WERI-Rb-1 (cell line): ENCODE measurements at regions not wholly inside any gene's neighbourhood (a gene's known extent, or its start where the extent isn't known, plus 50 kb on each side); places are given as distances from the start of the nearest gene placed in this dataset.

Experiments
- DNase-seq: peaks from one replicate; pipeline ENCODE4 v3.0.0-alpha.2; 2020
- H3K27ac ChIP-seq: fragments of 250-450 bp; sonication (Bioruptor Pico); 2 replicates; pipeline ENCODE4 v1.5.1; 2020; ENCODE audit warnings: mild to moderate bottlenecking, moderate library complexity
- H3K27me3 ChIP-seq: fragments of 250-450 bp; sonication (Bioruptor Pico); 2 replicates; pipeline ENCODE4 v1.5.1; 2021; ENCODE audit warnings: mild to moderate bottlenecking, low read depth, moderate library complexity; ENCODE audit not compliant: insufficient read depth, severe bottlenecking
- H3K36me3 ChIP-seq: fragments of 250-450 bp; sonication (Bioruptor Pico); 2 replicates; pipeline ENCODE4 v1.5.1; 2020; ENCODE audit warnings: mild to moderate bottlenecking, moderate library complexity
- H3K4me3 ChIP-seq: 2 replicates; pipeline ENCODE4 v1.5.1; 2011; ENCODE audit warnings: low read depth, mild to moderate bottlenecking, control low read depth, low read length
- H3K9me3 ChIP-seq: fragments of 250-450 bp; sonication (Bioruptor Pico); 2 replicates; pipeline ENCODE4 v1.5.1; 2021; ENCODE audit warnings: mild to moderate bottlenecking, moderate library complexity; ENCODE audit not compliant: severe bottlenecking
- TF ChIP-seq, protein P1 (sequence below): IDR thresholded peaks from 2 replicates; pipeline ENCODE4 v1.5.1; 2011; ENCODE audit warnings: low read depth, mild to moderate bottlenecking, control low read depth, inconsistent platforms, low read length

DNA sequence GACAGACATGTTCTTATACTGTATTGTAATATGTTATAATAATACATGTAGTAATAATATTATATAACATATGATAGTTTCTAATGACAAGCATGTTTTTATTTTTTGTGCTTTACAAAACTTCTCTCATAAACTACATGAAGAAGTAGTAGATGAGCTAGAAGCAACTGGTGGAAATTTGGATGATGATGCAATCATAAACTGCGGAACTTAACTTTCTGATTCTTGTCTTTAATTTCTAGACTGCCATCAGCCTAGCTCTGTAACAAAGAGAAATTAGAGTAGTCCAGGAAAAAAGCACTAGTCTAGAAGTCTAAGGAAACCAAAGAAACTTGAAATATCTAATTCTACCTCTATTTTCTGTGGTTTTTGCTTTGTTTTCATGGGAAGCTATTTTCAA is 71.0 kb upstream of the SPATS2L start:
- DNase-seq = no peak
- no peaks in the 10 kb centered on the region for H3K36me3 ChIP-seq
- no peaks in the 10 kb centered on the region for H3K27me3 ChIP-seq
- H3K27ac ChIP-seq = no peak overlapping the region
- H3K4me3 ChIP-seq = no peak overlapping the region
- no peaks in the 10 kb centered on the region for H3K9me3 ChIP-seq
- TF ChIP-seq, protein P1, sequence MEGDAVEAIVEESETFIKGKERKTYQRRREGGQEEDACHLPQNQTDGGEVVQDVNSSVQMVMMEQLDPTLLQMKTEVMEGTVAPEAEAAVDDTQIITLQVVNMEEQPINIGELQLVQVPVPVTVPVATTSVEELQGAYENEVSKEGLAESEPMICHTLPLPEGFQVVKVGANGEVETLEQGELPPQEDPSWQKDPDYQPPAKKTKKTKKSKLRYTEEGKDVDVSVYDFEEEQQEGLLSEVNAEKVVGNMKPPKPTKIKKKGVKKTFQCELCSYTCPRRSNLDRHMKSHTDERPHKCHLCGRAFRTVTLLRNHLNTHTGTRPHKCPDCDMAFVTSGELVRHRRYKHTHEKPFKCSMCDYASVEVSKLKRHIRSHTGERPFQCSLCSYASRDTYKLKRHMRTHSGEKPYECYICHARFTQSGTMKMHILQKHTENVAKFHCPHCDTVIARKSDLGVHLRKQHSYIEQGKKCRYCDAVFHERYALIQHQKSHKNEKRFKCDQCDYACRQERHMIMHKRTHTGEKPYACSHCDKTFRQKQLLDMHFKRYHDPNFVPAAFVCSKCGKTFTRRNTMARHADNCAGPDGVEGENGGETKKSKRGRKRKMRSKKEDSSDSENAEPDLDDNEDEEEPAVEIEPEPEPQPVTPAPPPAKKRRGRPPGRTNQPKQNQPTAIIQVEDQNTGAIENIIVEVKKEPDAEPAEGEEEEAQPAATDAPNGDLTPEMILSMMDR = no peak

DNA sequence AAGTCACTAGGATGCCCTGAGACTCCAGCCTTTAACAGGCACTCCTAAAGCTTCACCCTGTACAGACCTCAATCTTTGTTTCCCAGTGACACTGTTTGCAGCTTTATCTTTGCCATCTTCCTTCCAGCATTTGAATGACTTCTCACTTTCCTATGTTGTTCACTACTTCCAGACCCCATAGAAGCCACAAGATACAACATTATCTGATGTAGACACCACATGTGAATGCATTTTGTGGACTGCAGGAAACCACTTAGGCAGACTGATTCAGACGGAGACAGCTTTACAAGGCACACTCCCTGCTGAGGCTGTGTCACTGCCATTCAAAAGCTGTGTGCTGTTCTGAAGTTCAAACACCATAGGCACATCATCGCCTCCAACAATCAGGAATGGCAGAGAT is 67.3 kb upstream of the SPATS2L start:
- H3K4me3 ChIP-seq = no peak overlapping the region
- H3K36me3 ChIP-seq = no peaks in the 10 kb centered on the region
- H3K27me3 ChIP-seq = no peaks in the 10 kb centered on the region
- no peak overlapping the region for H3K27ac ChIP-seq
- TF ChIP-seq, protein P1 = no peak
- DNase-seq = no peak
- H3K9me3 ChIP-seq = no peaks in the 10 kb centered on the region

DNA sequence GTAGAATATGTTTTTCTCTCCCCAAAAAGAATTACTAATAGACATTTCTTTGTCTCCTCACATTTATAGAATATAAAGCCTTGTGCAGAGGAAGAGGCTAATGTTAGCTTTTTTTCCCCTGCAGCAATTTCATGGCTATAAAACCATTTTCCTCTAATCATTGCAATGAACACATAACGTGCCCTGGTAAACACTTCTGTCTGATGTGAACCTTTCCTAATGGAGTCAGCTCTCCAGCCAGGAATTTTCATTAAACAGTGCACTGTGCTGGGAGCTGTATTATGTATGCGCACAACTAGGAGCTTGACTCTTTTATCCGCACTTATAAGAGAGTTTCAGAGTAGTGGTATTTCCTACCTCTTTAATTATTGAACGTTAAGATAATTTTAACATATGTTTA is 63.9 kb upstream of the SPATS2L start:
- H3K36me3 ChIP-seq = no peaks in the 10 kb centered on the region
- no peak overlapping the region for H3K4me3 ChIP-seq
- DNase-seq = no peak
- no peaks in the 10 kb centered on the region for H3K9me3 ChIP-seq
- H3K27me3 ChIP-seq = no peaks in the 10 kb centered on the region
- no peak overlapping the region for H3K27ac ChIP-seq
- TF ChIP-seq, protein P1 = no peak

DNA sequence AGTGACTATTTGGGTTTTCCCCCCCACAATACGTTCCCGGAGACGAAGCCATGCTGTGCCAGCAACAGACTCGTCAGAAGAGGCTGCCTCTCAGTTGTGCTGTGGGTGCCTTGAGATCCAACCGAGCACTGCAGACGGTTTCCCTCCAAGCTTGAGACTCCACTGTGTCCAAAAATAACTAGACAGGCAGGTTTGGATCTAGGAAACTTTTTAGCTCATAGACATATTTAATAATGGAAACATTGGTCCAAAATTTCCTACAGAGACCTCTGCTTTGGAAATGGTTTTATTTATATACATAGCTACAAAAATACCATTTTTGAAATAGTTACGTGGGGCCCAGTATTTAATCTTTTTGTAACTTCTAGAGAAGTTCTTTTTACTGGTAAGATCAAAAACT is 63.1 kb upstream of the SPATS2L start:
- Histone ChIP-seq H3K9me3 (no peaks in the 10 kb centered on the region), H3K27me3 (no peaks in the 10 kb centered on the region), H3K36me3 (no peaks in the 10 kb centered on the region), H3K27ac (no peak overlapping the region), H3K4me3 (no peak overlapping the region)
- TF ChIP-seq, protein P1 = no peak
- DNase-seq = no peak

DNA sequence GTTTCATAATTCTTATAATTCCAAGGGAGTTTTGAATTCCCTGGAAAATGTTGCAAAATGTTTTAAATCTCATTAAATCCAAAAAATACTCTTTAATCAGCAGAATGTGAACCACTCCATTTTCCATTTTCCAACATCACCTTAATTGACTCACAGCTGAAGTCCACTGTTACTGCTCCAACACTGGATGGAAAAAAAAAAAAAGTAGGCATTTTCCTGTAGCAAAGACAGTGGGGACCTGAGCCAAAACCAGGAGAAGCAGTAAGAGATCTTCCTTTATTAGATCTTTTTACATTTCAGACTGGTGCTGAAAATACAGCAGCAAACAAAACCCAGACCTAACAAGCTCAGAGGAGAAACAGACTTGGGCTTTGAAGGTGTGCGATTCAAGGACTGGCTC is 62.4 kb upstream of the SPATS2L start:
- Histone ChIP-seq H3K27ac (no peak overlapping the region), H3K9me3 (no peaks in the 10 kb centered on the region), H3K36me3 (no peaks in the 10 kb centered on the region), H3K4me3 (no peak overlapping the region), H3K27me3 (no peaks in the 10 kb centered on the region)
- TF ChIP-seq, protein P1 = no peak
- DNase-seq = no peak

DNA sequence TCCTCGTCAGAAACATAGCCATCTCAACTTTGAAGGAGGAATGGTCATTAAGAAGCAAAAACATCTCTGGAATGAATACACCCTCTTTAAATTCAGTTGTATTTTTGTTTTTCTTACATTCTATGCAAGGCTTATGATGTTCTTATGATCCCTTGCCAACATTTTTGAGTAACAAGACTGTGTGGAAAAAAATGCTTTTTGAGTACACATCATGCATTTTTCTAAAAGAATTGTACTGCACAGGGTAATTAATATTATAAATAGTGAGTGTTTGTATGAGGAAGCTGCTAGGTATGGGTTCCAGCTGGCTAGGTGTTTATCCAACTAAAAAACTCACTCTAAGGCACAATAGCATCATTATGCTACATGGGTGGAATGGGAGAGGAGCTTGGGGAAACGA is 59.0 kb upstream of the SPATS2L start:
- Histone ChIP-seq H3K9me3 (no peaks in the 10 kb centered on the region), H3K36me3 (no peaks in the 10 kb centered on the region), H3K27me3 (no peaks in the 10 kb centered on the region), H3K4me3 (no peak overlapping the region), H3K27ac (no peak overlapping the region)
- DNase-seq = no peak
- TF ChIP-seq, protein P1 = no peak
